Activated naive CD4-positive, alpha-beta T cell treated with Interleukin-2 at 50 U/mL for 16 hours (primary cell): ENCODE measurements at regions not wholly inside any gene's neighbourhood (a gene's known extent, or its start where the extent isn't known, plus 50 kb on each side); places are given as distances from the start of the nearest gene placed in this dataset.
"Not testable (repeated sequence)": the region's sequence is repeated elsewhere in the genome, so short reads cannot be mapped to it uniquely, and the experiment has no call there.

ENCODE experiments used
- DNase-seq: peaks from one replicate; pipeline ENCODE4 v3.0.0-alpha.2; 2020

DNA sequence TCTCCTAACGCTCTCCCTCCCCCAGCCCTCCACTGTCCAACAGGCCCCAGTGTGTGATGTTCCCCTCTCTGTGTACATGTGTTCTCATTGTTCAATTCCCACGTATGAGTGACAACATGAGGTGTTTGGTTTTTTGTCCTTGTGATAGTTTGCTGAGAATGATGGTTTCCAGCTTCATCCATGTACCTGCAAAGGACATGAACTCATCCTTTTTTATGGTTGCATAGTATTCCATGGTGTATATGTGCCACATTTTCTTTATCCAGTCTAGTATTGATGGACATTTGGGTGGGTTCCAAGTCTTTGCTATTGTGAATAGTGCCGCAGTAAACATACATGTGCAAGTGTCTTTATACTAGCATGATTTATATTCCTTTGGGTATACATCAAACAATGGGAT lies 347.4 kb downstream of the MAGEE1 start:
- not testable (repeated sequence) for DNase-seq

DNA sequence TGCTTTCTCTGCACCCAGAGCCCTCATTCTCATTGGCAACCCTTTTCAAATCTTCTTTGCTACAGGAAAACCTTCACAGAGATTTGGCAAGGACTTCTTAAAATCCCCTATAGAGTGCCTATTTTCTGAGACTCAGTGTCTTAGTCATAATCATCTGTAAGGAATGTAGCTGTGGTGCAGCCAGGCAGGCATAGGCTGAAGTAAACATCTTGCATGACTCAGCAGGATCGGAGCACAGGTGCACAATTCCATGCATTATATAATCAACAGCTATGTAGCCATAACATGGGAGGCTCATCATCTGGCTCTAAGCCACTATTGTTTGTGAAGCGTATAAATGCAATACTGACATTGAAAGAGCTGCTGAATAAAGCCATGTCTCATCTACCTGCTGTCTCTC lies 368.8 kb downstream of the MAGEE1 start:
- DNase-seq = no peak

DNA sequence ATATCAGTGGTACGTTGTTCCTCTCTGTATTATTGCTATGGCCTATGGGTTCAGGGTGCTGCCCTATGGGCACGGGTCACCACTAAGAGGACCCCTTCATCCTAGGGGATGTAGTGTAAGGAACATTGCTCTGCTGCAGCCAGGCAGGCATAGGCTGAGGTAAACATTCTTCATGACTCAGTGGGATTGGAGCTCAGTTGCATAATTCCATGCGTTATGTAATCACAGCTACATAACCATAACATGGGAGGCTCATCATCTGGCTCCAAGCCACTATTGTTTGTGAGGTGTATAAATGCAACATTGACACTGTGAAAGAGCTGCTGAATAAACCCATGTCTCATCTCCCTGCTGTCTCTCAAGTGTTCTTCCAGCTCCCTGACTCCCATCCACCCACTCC lies 375.2 kb downstream of the MAGEE1 start:
- no peak for DNase-seq

DNA sequence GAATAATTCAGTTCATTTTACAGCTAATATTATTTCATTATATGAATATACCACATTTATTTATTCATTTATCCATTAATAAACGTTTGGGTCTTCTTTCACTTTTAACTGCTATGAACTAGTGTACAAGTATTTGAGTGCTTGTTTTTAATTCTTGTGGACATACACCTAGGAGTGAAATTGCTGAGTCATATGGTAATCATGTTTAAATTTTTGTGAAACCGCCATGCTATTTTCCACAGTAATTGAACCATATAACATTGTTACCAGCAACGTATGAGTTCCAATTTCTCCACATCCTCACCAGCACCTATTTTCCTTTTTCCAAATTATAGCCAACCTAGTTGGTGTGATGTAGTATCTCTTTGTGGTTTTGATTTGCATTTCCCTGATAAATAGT lies 388.2 kb downstream of the MAGEE1 start:
- DNase-seq = no peak

GRCh38 chrX:76817279-76817678 lies 389.8 kb downstream of the MAGEE1 start:
- not testable (repeated sequence) for DNase-seq

DNA sequence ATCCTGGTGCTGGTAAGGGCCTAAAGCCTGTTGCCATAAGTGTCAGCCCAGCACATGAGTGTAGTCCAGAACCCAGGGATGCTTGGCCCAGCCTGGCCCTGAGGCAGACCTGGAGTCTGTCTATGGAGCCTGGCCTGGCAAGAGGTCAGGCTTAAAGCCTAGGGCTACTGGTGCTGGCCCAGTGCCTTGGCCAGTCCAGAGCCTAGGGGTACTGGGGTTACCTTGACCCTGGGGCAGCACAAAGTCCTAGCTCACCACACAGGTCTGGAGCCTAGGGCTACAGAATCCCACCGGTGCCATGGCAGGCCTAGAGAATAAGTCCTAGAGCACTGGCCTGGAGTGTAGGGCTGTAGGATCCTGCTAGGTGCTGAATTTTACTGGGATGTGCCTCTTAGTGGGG lies 393.8 kb downstream of the MAGEE1 start:
- DNase-seq = no peak

DNA sequence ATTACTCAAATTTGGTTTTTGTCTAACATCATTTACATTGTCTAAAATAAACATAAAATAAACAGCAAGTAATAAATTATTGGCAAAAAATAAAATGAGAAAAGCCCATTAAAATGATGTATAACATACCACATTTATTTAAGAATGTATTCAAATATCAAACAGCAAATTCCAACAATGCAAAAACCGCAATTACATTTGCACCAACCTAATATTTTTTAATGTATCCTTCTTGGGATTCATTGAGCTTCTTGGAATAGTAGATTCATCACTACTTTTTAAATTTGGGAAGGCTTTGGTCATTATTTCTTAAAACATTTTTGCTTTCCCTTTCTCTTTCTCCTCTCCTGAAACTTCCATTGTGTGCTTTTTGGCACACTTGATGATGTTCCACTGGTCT lies 400.2 kb downstream of the MAGEE1 start:
- no peak for DNase-seq

DNA sequence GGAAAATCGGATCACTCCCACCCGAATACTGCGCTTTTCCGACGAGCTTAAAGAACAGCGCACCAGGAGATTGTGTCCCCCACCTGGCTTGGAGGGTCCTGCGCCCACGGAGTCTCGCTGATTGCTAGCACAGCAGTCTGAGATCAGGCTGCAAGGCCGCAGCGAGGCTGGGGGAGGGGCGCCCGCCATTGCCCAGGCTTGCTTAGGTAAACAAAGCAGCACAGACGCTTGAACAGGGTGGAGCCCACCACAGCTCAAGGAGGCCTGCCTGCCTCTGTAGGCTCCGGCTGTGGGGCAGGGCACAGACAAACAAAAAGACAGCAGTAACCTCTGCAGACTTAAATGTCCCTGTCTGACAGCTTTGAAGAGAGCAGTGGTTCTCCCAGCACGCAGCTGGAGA lies 413.4 kb downstream of the MAGEE1 start:
- DNase-seq = not testable (repeated sequence)

DNA sequence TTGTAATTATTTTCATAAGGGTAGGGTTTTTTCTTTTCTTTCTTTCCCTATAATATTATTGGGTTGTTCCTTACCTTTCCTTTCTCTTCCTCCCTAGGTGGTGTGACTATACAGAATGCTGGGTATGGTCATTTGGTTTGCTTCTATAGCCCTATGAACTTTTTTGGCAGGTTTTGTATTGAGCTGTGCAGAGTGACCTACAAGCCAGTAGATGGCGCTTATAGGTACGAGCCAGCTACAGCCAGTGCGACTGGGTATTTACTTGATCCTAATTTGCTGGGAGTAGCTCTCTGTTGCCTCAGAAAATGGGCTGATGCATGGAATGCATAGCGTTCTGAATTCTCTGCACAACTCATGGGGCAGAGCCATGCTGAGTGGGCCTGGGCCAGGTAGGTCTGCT lies 423.3 kb downstream of the MAGEE1 start:
- DNase-seq = no peak

DNA sequence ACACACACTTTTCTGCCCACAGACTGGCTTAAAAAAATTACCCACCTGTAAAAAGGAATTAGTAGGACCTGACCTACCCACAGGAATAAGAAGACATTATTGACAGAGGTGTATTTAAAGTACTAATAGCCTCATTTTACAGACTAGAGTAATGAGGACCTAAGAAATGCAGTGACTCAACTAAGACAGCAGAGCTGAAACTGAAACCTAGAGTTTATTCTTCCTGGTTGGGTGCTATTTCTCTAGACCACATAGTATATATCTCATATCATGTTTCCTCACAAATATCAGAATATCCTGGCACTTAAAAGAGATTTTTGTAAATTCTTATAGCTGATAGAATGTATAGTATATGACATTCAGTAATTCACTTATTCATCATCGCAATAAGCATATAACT lies 435.0 kb downstream of the MAGEE1 start:
- DNase-seq = no peak

GRCh38 chrX:76893930-76894329 lies 466.4 kb downstream of the MAGEE1 start:
- DNase-seq = no peak

DNA sequence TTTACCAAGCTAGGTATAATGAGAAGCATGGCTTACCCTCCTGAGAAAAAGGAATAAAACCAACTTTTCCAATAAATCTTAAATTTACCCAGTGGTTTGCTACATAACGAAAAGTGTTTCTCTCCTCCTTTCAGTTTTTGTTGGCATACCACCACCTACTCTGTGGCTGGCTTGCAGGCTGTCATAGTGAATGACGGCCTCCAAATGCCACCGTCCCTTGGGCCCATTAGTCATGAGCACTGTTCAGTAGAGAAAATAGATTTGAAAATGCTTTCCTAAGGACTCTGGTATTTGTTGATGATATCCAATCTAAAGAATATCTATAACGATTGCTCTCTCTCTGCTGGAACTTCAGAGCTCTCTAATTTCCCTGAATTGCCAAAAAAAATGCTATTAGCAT lies 488.3 kb downstream of the MAGEE1 start:
- DNase-seq = no peak

GRCh38 chrX:76918033-76918432 lies 490.5 kb downstream of the MAGEE1 start:
- DNase-seq = no peak

GRCh38 chrX:76919761-76920160 lies 492.3 kb downstream of the MAGEE1 start:
- no peak for DNase-seq

GRCh38 chrX:76920607-76921006 lies 493.1 kb downstream of the MAGEE1 start:
- DNase-seq = no peak

DNA sequence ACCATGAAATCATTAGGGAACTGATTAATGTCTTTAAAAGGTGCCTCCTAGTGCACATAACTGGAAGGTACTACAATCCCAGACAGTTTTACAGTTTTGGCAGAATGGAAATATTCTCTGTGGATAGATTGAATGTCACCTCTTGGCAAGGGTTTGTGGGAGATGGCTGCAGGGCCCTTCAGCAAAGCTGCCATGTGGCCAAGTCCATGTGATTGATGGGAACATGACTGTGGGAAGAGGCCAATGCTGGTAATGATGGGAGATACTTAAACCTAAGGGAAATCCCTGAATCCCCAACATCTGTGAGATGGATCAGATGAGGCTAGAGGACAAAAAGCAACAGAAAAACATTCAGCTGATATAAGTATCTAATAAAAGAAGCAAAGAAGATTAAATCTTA lies 493.7 kb downstream of the MAGEE1 start:
- no peak for DNase-seq

GRCh38 chrX:76922100-76922499 lies 494.6 kb downstream of the MAGEE1 start:
- no peak for DNase-seq

GRCh38 chrX:76924616-76925015 lies 497.1 kb downstream of the MAGEE1 start:
- DNase-seq = not testable (repeated sequence)

GRCh38 chrX:76931518-76931917 lies 504.0 kb downstream of the MAGEE1 start:
- DNase-seq = no peak

GRCh38 chrX:76957485-76957884 lies 489.7 kb upstream of the FGF16 start:
- no peak for DNase-seq

GRCh38 chrX:76971393-76972376 lies 475.5 kb upstream of the FGF16 start:
- no peak for DNase-seq

GRCh38 chrX:76977452-76977851 lies 469.7 kb upstream of the FGF16 start:
- no peak for DNase-seq

DNA sequence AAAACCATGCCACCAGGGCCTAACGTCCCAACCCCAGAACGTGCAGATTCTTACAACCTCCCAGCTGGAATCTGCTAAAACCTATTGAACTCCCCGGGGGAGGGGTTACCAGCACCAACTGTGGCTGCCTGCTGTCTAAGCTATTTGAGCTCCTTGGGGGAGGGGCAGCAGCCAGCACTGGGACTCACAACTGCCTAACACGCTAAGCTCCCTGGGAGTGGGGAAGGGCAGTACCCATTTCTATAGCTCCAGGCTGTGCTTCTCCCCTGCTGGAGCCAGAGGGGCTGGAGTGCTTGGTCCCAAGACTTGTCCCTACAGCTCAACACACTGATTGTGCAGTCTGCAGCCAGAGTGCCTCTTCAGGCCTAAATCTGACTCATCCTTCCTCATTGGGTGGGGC lies 459.8 kb upstream of the FGF16 start:
- DNase-seq = no peak

GRCh38 chrX:76996641-76997040 lies 450.5 kb upstream of the FGF16 start:
- DNase-seq = no peak

DNA sequence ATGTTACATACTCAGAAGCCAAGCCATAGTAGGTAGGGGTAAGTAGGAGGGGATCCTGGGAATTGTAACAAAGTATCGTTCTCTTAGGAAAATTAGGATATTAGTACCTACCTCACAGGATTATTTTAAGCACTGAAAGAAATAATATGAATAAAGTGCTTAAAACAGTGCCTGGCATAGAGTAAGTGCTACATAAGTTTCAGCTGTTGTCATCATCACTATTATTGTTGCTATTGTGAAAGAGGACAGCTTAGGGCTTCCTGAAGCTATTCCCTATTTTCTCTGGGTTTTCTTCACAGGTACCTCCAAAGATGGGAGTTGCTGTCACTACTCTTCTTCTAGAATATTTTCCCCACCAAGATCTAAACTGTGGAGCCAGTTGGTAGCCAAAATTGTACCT lies 443.7 kb upstream of the FGF16 start:
- no peak for DNase-seq
